Endothelial cell of umbilical vein (primary cell): ENCODE measurements at regions not wholly inside any gene's neighbourhood (a gene's known extent, or its start where the extent isn't known, plus 50 kb on each side); places are given as distances from the start of the nearest gene placed in this dataset.

Experiments
- BruUV-seq: library from RNA; stranded (reverse); fragments of 400-500 nt; replicated peaks from 2 replicates; lab custom pipeline; 2021; lab: Mats Ljungman, UMichigan
- CTCF ChIA-PET: fragments of 300-600, 350-600 bp; sonication (Branson Sonifier 250); formaldehyde crosslinking; loops from one replicate; lab custom pipeline; 2021; ENCODE audit warnings: antibody characterized with exemption, inconsistent platforms; lab: Charles Lee
- POLR2A ChIA-PET: fragments of 300-600, 350-600 bp; sonication (Branson Sonifier 250); formaldehyde crosslinking; loops from one replicate; lab custom pipeline; 2021; ENCODE audit warnings: antibody characterized with exemption, inconsistent platforms; lab: Charles Lee
- DNase-seq: peaks from one replicate; pipeline ENCODE4 v3.0.0-alpha.2; 2011; ENCODE audit warnings: low read depth, low spot score
- FAIRE-seq: peaks from 2 replicates; lab custom pipeline; 2011; peaks lifted over from hg19 to GRCh38; lab: Jason Lieb, UNC
- H2AFZ ChIP-seq: 2 replicates; pipeline ENCODE4 v1.6.0; 2012; ENCODE audit warnings: low read depth, low read length, control low read depth, inconsistent platforms
- H3K27ac ChIP-seq: 2 replicates; pipeline ENCODE4 v1.5.1; 2011; ENCODE audit warnings: low read depth, mild to moderate bottlenecking, control low read depth, low read length, moderate library complexity; ENCODE audit not compliant: insufficient read depth
- H3K27me3 ChIP-seq, 2 experiments: 2 replicates each; pipeline versions ENCODE4 v1.6.0 to v1.6.1; 2011; ENCODE audit warnings: low read length in 2 of 2, mixed read lengths in 1 of 2; ENCODE audit not compliant: control insufficient read depth in 2 of 2, insufficient read depth in 2 of 2
- H3K36me3 ChIP-seq, 2 experiments: 2 replicates in 1 of 2; 3 replicates in 1 of 2; pipeline ENCODE4 v1.5.1; 2011; ENCODE audit warnings: low read length in 2 of 2, mild to moderate bottlenecking in 1 of 2, moderate library complexity in 1 of 2; ENCODE audit not compliant: control insufficient read depth in 2 of 2, insufficient read depth in 2 of 2; ENCODE audit errors: extremely low read depth in 1 of 2
- H3K4me1 ChIP-seq: 3 replicates; pipeline ENCODE4 v1.5.1; 2011; ENCODE audit warnings: mild to moderate bottlenecking, low read length; ENCODE audit not compliant: control insufficient read depth, insufficient read depth; ENCODE audit errors: extremely low read depth
- H3K4me2 ChIP-seq: 2 replicates; pipeline ENCODE4 v1.6.1; 2011; ENCODE audit warnings: low read length, control low read depth, mixed read lengths; ENCODE audit not compliant: insufficient read depth
- H3K4me3 ChIP-seq, 3 experiments: fragments of 200-600 bp in 1 of 3; sonication (generic), shearing (Covaris generic) in 1 of 3; replicated peaks in 1 of 3; 2 replicates each; pipeline ENCODE4 v1.5.1; 2011 to 2016; ENCODE audit warnings: control low read depth in 3 of 3, low read length in 3 of 3, mild to moderate bottlenecking in 2 of 3, inconsistent platforms in 1 of 3, low read depth in 1 of 3, moderate library complexity in 1 of 3; ENCODE audit not compliant: insufficient read depth in 1 of 3
- H3K79me2 ChIP-seq: 2 replicates; pipeline ENCODE4 v1.6.0; 2012; ENCODE audit warnings: low read length, inconsistent platforms; ENCODE audit not compliant: control insufficient read depth, insufficient read depth
- H3K9ac ChIP-seq: replicated peaks from 2 replicates; pipeline ENCODE3; 2011; ENCODE audit warnings: low read length, control low read depth; ENCODE audit not compliant: insufficient read depth; ENCODE audit errors: extremely low read depth
- H3K9me1 ChIP-seq: replicated peaks from 3 replicates; pipeline ENCODE4 v1.6.0; 2011; ENCODE audit warnings: mild to moderate bottlenecking, low read length; ENCODE audit not compliant: control insufficient read depth, insufficient read depth; ENCODE audit errors: extremely low read depth
- H3K9me3 ChIP-seq: replicated peaks from 2 replicates; pipeline ENCODE4 v1.5.1; 2012; ENCODE audit warnings: low read length, inconsistent platforms; ENCODE audit not compliant: control insufficient read depth, insufficient read depth
- H4K20me1 ChIP-seq: replicated peaks from 2 replicates; pipeline ENCODE3; 2011; ENCODE audit warnings: mild to moderate bottlenecking, low read length; ENCODE audit not compliant: control insufficient read depth, insufficient read depth; ENCODE audit errors: extremely low read depth
- EZH2 ChIP-seq: IDR thresholded peaks from 2 replicates; pipeline ENCODE4 v1.6.1; 2012; ENCODE audit warnings: borderline replicate concordance, low read depth, mild to moderate bottlenecking, moderate library complexity, low read length, inconsistent platforms; ENCODE audit not compliant: severe bottlenecking
- FOS ChIP-seq: IDR thresholded peaks from 2 replicates; pipeline ENCODE4 v1.6.1; 2011; ENCODE audit warnings: mild to moderate bottlenecking, low read length, moderate library complexity, borderline replicate concordance; ENCODE audit not compliant: insufficient read depth
- GATA2 ChIP-seq: IDR thresholded peaks from 2 replicates; pipeline ENCODE4 v1.7.0; 2011; ENCODE audit warnings: low read depth, mild to moderate bottlenecking, moderate library complexity, mixed read lengths, low read length; ENCODE audit not compliant: insufficient read length, insufficient read depth
- JUN ChIP-seq: IDR thresholded peaks from 2 replicates; pipeline ENCODE4 v1.6.1; 2011; ENCODE audit warnings: borderline replicate concordance, low read depth; ENCODE audit not compliant: insufficient read length, insufficient read depth
- MYC ChIP-seq: IDR thresholded peaks from one replicate; pipeline ENCODE4 v1.6.1; 2011; ENCODE audit warnings: mild to moderate bottlenecking, low read depth, low read length
- POLR2A ChIP-seq: IDR thresholded peaks from 2 replicates; pipeline ENCODE4 v1.6.1; 2012; ENCODE audit warnings: low read depth, mild to moderate bottlenecking, control low read depth, low read length
- POLR2AphosphoS5 ChIP-seq: IDR thresholded peaks from 2 replicates; pipeline ENCODE4 v1.6.1; 2012; ENCODE audit warnings: low read depth, mild to moderate bottlenecking, control low read depth, low read length, moderate library complexity; ENCODE audit not compliant: insufficient read depth
- dilution Hi-C: fragments of 300-500 bp; cut with MboI; formaldehyde crosslinking; loops from one replicate; pipeline ENCODE4 v1.15.0; 2019; ENCODE audit warnings: low sequenced_read_pairs; ENCODE audit not compliant: extremely low pct_ligation_motif_present
- intact Hi-C: fragments of 100-400 bp; cut with micrococcal nuclease; formaldehyde crosslinking; loops from one replicate; pipeline ENCODE4 v1.10.0; 2022
- TF ChIP-seq, protein P1 (sequence below), 2 donors: IDR thresholded peaks; 1 replicate in 1 of 2; 2 replicates in 1 of 2; pipeline ENCODE4 v1.5.1; 2011; ENCODE audit warnings: low read length in 2 of 2, mild to moderate bottlenecking in 2 of 2, moderate library complexity in 2 of 2, control low read depth in 1 of 2, inconsistent platforms in 1 of 2, low read depth in 1 of 2; ENCODE audit not compliant: insufficient read depth in 1 of 2; ENCODE audit errors: extremely low read depth in 1 of 2
- TF ChIP-seq, protein P2 (sequence below): IDR thresholded peaks from 2 replicates; pipeline ENCODE4 v1.6.1; 2011; ENCODE audit not compliant: insufficient read depth, insufficient read length

DNA sequence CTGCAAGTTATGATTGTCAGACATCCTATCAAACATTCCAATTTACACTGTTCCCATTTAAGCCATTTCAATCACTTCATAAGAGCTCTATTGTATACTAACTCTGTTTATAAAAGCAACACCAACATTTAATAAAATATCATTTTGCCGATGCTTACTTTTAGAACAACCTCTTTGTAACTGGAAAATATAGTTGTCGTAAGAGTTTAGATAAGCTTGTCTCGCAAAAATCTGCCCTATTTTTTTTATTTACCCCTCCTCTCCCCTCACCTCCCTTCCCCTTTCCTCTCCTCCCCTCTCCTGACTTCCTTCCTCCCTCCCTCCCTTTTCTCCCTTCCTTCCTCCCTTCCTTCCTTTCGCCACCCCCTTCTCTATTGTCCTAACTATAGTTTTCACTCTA is 105.7 kb upstream of the PEX5L start:
- Histone ChIP-seq H3K79me2 (no peaks in the 10 kb centered on the region), H3K27me3 (no peaks in the 10 kb centered on the region), H3K4me2 (no peak overlapping the region), H2AFZ (no peak overlapping the region), H3K4me1 (no peaks in the 10 kb centered on the region), H3K27ac (no peak overlapping the region), H3K9ac (no peak overlapping the region), H3K36me3 (no peaks in the 10 kb centered on the region), H3K9me1 (no peaks in the 10 kb centered on the region), H3K9me3 (no peaks in the 10 kb centered on the region), H4K20me1 (no peaks in the 10 kb centered on the region), H3K4me3 (no peak overlapping the region)
- dilution Hi-C loops (no loop called here), intact Hi-C loops (no loop called here)
- TF ChIP-seq POLR2A = no peak
- TF ChIP-seq POLR2AphosphoS5 = no peak
- TF ChIP-seq JUN = no peak
- POLR2A ChIA-PET = no interaction called here
- no peak for FAIRE-seq
- CTCF ChIA-PET = no interaction called here
- no peak for DNase-seq
- BruUV-seq = no TSS peak

DNA sequence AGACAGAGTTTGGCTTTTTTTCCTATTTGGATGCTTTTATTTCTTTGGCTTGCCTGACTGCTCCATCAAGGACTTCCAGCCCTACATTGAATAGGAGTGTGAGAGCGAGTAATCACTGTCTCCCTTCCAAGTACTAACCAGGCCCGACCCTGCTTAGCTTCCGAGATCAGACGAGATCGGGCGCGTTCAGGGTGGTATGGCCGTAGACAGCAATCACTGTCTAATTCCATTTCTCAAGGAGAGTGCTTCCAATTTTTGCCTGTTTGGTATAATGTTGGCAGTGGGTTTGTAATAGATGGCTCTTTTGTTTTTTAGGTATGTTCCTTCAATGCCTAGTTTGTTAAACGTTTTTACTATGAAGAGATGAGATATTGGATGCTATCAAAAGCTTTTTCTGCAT is 125.0 kb upstream of the PEX5L start:
- TF ChIP-seq, protein P1, sequence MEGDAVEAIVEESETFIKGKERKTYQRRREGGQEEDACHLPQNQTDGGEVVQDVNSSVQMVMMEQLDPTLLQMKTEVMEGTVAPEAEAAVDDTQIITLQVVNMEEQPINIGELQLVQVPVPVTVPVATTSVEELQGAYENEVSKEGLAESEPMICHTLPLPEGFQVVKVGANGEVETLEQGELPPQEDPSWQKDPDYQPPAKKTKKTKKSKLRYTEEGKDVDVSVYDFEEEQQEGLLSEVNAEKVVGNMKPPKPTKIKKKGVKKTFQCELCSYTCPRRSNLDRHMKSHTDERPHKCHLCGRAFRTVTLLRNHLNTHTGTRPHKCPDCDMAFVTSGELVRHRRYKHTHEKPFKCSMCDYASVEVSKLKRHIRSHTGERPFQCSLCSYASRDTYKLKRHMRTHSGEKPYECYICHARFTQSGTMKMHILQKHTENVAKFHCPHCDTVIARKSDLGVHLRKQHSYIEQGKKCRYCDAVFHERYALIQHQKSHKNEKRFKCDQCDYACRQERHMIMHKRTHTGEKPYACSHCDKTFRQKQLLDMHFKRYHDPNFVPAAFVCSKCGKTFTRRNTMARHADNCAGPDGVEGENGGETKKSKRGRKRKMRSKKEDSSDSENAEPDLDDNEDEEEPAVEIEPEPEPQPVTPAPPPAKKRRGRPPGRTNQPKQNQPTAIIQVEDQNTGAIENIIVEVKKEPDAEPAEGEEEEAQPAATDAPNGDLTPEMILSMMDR (IDR thresholded peaks at IDR 0.05; ENCODE audit: extremely low read depth in 1 of 2, insufficient read depth in 1 of 2, low read depth in 1 of 2, low read length in 2 of 2) = no peak
- no peak for TF ChIP-seq POLR2AphosphoS5
- TF ChIP-seq EZH2 = no peak
- no peak for TF ChIP-seq POLR2A
- no peak for TF ChIP-seq GATA2
- no peak for TF ChIP-seq FOS
- no peak for TF ChIP-seq JUN
- TF ChIP-seq, protein P2, sequence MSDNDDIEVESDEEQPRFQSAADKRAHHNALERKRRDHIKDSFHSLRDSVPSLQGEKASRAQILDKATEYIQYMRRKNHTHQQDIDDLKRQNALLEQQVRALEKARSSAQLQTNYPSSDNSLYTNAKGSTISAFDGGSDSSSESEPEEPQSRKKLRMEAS = no peak
- no peak for TF ChIP-seq MYC
- FAIRE-seq (no peak), DNase-seq (no peak)
- BruUV-seq = no TSS peak
- no peaks in the 10 kb centered on the region for H3K79me2 ChIP-seq
- H3K9me3 ChIP-seq = no peaks in the 10 kb centered on the region
- H3K27ac ChIP-seq = no peak overlapping the region
- no peak overlapping the region for H2AFZ ChIP-seq
- no peaks in the 10 kb centered on the region for H3K9me1 ChIP-seq
- dilution Hi-C loops = no loop called here
- ChIA-PET POLR2A (no interaction called here), CTCF (no interaction called here)
- H3K36me3 ChIP-seq = no peaks in the 10 kb centered on the region
- no peak overlapping the region for H3K4me2 ChIP-seq
- no peak overlapping the region for H3K9ac ChIP-seq
- no peaks in the 10 kb centered on the region for H3K4me1 ChIP-seq
- intact Hi-C loops = no loop called here
- no peaks in the 10 kb centered on the region for H3K27me3 ChIP-seq
- H3K4me3 ChIP-seq = no peak overlapping the region
- H4K20me1 ChIP-seq = no peaks in the 10 kb centered on the region
